GM12865 (cell line): ENCODE measurements at regions not wholly inside any gene's neighbourhood (a gene's known extent, or its start where the extent isn't known, plus 50 kb on each side); places are given as distances from the start of the nearest gene placed in this dataset.

Experiments
- DNase-seq: peaks from one replicate; pipeline ENCODE4 v3.0.0; 2010; ENCODE audit warnings: low read depth
- H3K4me3 ChIP-seq: 2 replicates; pipeline ENCODE4 v1.5.1; 2011; ENCODE audit warnings: mild to moderate bottlenecking, low read depth, low read length, control low read depth
- CTCF ChIP-seq: IDR thresholded peaks from 2 replicates; pipeline ENCODE4 v1.5.1; 2011; ENCODE audit warnings: low read length, control low read depth, low read depth, inconsistent platforms; ENCODE audit not compliant: insufficient read depth; ENCODE audit errors: missing control alignments

- DNase-seq = no peak
- no peak for TF ChIP-seq CTCF
- H3K4me3 ChIP-seq = no peak overlapping the region
Observed at GRCh38 chr14:59036134-59036533, 152.3 kb upstream of the DAAM1 start.

- TF ChIP-seq CTCF = no peak
- H3K4me3 ChIP-seq = no peak overlapping the region
- DNase-seq = no peak
Observed at GRCh38 chr14:59037086-59037485, 151.4 kb upstream of the DAAM1 start.

- TF ChIP-seq CTCF = no peak
- no peak overlapping the region for H3K4me3 ChIP-seq
- DNase-seq = no peak
Observed at GRCh38 chr14:59037620-59038019, 150.8 kb upstream of the DAAM1 start.

GRCh38 chr14:59038746-59039145 is 149.7 kb upstream of the DAAM1 start:
- no peak for DNase-seq
- no peak for TF ChIP-seq CTCF
- no peak overlapping the region for H3K4me3 ChIP-seq

GRCh38 chr14:59041308-59041707 is 147.2 kb upstream of the DAAM1 start:
- H3K4me3 ChIP-seq = no peak overlapping the region
- TF ChIP-seq CTCF = no peak
- DNase-seq = no peak

- DNase-seq = no peak
- no peak overlapping the region for H3K4me3 ChIP-seq
- no peak for TF ChIP-seq CTCF
Observed at GRCh38 chr14:59044707-59045106, 143.8 kb upstream of the DAAM1 start.

- no peak for TF ChIP-seq CTCF
- no peak for DNase-seq
- no peak overlapping the region for H3K4me3 ChIP-seq
Observed at GRCh38 chr14:59046746-59047145, 141.7 kb upstream of the DAAM1 start.
